ENCODE measurements at regions not wholly inside any gene's neighbourhood (a gene's known extent, or its start where the extent isn't known, plus 50 kb on each side); places are given as distances from the start of the nearest gene placed in this dataset.

DNA sequence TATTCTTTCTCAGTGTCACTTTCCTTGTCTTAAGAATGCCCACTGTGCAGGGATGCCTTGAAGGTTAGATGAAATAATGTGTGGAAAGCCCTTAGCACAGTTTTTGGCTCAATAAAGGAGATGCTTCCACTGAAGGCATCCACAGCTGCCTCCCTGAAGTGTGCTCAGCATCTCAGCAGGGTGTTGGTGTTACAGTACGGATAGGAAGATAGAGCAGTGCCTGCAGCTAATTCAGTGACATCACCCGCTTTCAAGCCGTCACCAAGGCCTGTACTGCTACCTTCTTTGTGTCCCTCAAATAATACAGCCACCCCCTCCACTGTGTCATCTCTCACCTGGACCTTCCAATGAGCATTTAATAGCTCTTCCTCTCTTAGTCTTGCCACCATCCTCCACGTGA lies 59.0 kb downstream of the NDUFS5 start:
- no peak for DNase-seq (ENCODE audit: low spot score)

DNA sequence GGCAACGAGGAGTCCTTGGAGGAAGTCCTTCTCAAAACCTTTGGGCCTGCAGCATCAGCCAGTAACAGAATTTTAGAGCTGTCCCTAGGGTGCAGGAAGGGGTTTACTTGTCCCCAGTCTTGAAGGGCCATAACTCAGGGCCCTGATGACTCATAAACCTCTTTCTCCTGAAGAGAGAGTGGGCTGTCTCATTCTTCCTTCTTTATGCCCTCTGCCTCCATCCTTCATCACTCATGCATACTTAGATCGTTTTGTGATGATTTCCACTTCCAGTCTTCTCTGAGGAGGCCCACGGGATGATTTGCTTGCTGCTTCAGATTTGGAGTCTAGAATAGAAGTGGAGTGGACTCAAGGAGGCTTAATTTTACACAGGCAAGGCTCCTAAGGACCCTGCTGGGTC lies 60.2 kb downstream of the NDUFS5 start:
- DNase-seq (ENCODE audit: low spot score): no peak

DNA sequence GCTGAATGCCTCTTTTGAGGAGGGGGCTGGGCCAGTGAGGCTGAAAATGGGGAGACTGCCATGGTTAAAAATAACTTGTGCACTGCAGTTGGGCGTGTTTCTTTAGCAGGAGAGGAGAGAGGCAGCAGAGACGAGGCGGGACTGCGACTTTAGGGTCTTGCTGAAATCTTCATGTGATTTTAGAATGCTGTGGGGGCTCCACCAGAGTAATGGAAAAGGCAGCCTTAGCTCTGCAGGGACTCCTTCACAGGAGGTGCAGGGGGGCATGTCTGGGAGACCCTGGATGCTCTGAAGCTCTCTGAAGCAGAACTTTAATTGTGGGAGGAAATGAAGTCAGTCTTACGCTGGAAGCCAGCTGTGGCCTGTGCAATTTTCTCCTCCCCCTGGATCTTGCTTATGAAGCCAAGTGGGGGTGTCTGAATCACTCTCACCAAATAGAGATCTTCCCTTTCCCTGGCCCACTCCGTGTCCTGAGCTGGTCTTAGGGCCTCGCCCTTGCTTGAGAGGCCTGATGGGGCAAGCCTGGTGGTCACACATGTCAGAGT lies 60.8 kb downstream of the NDUFS5 start:
- no peak for DNase-seq (ENCODE audit: low spot score)

DNA sequence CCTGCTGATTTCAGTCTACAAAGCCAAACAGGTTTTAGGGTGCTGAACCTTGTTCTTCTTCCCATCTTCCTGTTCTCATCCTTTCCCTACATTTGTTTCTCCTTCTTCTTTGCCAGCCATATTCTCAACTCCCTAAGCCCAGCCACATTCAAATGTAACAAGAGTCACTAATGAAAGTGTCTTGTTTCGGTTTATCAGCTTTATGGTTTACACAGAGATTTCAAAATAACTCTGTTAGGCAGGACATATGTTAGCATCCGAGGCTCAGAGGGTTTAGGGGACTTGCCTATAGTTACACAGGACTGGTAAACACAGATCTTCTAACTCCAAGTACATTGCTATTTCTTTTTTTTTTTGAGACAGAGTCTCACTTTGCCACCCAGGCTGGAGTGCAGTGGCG lies 61.3 kb downstream of the NDUFS5 start:
- DNase-seq (ENCODE audit: low spot score): no peak

DNA sequence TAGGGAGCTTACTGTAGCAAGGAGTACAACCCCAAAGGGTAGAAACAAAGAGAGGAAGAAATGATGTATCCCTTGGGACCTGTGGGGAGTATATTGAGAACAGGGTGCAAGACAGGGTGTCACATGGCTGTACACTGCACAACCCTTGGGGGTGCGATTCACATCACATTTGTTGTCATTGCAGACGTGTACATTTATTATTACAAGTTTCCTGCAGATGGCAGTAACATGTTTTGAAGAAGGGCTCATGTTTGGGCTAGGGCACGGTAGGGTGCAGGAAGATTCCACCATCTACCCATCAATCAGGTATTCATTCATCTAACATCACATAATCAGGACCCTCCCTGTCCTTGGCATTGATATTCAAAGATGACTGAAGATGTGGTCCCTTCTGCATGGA lies 62.5 kb downstream of the NDUFS5 start:
- DNase-seq (ENCODE audit: low spot score): no peak

DNA sequence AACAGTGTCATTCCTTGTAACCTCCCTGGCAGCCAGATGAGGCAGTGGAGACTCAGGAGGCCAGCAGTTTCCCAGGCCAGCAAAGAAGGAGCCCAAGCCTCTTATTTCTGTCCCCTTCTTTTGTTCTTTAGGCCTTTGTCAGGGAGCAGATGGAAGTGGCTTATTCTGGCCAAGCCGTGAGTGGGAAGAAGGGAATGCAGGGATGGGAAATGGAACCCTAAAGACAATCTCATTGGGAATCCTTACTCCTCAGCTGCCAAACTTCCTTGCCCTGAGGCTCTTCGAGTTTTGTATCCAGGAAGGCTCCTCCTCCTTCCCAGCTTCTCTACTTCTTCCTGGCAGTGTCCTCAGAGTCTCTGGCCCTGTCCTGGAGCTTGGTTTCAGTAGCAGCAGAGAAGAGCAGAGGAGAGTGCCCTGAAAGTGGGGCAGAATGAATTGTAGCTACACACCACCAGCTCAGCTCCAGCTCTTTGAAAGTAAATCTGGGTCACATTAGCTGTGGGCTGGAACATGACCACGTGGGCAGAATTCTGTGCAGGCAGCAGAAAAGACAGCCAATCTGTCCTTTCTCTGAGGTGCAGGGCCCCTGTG lies 63.9 kb downstream of the NDUFS5 start:
- no peak for DNase-seq (ENCODE audit: low spot score)

DNA sequence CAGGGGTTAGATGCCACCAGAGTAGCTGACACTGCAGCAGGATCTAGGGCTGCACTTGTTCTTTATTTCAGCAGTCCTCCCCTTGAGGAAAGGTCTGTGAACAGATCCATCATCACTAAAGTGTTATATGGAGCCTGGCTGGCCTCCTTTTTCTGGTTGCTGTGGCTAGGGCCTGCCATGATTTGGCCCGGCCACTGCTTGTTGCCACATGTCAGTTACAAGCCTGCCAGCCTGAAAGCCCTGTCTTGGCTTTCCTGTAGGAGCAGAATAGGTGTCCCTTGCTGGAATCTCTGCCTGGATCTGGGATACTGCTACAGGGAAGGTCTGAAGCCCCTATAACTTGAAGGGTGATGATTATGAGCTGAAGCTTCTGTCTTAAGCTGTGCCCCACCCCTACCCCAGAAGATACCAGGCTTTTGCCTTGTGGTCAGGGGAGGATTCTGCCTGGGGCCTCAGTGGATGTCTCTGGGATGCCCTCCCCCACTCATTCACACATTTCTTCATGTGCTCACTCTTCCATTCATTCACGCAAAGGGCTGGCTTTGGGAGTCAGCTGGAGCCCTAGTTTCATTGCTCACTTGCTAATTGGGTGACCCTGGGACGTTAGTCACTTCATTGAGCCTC lies 64.7 kb downstream of the NDUFS5 start:
- DNase-seq (ENCODE audit: low spot score): no peak

DNA sequence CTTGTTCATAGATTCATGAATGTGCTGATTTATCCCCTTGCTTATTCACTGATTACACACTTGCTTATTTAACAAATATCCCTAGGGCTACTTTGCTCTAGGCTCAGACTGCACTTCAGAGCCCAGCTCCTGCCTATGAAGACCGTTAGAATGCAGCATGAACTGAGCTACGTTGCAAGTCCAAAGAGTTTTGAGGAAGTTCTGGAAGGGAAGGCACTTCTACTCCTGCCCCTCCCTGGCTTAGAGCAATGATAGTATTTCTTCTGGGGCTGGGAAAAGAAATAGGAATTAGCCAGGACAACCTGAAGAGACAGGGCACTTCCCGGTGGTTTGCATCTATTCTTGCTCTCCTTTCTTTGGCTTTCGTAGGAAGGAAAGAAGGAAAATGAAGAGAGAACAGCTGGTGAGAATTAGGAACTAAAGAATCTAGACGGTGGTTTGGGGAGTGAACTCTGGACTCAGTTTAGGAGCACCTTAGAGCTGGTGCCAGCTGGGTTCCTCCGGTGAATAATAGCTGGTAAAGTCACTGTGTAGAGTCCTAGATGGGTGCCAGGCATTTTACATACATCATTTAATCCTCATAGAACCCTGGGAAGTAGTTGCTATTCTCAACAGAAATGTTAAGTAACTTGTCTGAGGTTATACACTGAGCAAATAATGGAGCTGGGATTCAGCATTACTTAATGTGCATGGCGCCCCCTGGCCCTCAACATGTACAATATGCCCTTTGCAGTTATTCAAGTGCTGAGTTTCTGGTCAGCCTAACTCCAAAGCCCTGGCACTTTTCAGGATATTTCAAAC lies 65.9 kb downstream of the NDUFS5 start:
- DNase-seq (ENCODE audit: low spot score): no peak

DNA sequence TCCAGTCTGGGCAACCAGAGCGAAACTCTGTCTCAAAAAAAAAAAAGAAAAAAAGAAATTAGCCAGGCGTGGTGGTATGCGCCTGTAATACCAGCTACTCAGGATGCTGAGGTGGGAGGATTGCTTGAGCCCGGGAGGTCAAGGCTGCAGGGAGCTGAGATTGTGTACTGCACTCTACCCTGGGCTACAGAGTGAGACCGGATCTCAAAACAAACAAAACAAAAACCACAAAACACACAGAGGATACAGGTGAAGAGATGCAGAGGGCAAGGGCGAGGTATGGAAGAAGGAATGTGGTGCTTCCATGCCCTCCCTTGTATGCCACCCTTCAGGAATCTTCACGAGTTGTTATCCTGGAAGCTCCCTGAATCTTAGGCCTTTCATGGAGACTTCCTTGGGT lies 68.5 kb downstream of the NDUFS5 start:
- no peak for DNase-seq (ENCODE audit: low spot score)

DNA sequence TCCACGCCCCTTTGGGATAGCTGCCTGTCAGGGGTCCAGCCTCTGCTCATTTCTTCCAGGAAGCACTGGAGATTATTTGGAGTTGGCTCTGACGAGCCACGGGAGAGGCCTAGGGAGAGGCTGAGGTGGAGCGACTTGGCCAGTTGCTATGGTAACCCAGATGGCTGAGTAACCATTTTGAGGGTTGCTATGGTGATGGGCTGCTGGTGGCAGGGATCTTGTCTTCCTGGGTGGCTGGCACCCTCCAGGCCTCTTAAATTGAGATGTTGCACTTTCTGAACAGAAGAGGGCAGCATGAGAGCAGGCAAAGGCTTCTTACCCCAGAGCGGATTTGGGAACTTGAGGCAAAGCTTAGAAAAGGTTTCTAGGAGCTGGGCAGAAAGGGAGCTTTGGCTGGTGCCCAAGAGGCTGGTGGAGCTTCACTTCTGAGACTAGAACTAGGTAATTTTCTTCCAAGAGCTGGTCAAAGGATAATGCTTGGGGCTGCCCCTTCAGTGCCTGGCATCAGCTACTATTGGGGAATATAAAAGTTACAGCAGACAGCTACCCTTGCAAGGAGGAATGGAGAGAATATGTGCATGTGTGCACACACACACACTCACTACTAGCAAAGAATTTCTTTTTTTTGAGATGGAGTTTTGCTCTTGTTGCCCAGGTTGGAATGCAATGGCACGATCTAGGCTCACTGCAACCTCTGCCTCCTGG lies 72.5 kb downstream of the NDUFS5 start:
- DNase-seq (ENCODE audit: low spot score): peak; percentile 83

DNA sequence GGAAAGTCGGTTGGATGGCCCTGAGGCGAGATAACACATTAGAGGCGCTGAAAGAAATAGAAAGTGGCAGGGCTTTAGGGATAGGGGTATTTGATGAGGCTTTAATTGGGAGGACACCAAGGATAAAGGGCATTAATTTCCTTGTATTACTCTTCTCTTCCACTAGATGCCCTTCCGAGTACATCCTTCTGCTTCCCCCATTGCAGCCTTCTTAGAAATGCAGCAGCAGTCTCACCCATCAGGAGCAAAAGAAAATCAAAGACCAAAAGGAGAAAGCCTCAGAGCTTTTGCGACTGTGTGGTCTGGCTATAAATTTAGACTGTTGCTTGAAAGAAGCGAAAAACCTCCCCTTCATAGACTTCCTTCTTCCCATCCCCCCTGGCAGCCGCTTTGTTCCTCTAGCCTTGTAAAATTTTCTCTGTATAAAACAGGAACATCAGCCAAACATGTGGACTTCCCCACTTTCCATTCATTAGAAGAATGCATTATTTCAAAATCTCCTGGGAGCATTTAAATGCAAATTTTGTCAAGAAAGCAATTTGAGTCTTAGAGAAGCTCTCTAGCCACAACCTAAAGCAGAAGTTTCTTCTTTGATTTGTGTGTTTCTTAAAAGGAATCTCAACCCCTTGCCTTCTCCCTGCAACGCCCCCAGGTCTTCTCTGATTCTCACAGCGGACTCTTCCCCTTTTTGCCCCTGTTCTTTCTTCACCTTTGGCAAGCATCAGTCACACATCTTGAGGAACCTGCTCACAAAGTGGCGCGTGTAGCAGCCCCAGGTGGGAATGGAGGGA lies 76.6 kb downstream of the NDUFS5 start:
- DNase-seq (ENCODE audit: low spot score): peak; percentile 71

DNA sequence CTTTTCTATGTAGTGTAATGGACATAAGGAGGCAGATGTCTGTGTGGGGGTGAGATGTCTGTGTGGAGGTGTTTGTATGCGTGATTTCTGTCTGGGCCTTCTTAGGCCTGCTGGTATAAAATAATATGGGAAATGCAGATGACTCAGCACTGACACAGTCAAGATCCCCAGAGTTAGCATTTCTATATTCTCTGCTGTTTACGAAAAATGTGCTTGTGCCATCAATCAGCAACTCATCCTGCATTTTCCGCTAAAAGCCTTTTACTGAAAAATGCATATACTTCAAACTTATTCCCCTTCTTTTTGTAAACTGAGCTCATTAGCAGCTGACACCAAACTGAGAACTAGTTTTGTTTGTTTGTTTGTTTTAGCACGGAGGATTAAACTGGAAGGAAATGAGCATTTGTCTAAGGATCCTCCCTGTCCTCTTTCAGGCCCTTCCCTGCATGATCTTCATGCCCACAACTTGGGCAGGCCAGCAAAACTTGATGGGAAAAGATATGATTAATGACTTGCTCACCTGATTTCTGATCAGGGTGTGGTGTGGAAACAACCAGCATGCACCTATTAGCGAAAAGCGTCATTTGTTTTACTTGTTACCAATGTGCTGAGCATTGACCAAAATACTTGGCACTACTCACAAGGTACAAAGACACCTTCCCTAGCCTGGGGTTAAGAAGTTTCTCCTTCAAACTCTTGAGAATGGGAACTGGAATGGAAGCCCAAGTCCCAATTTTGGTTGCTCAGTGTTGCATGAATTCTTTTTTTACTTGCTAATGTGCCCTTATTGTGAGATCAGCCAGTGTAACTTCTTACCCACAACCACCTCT lies 77.4 kb downstream of the NDUFS5 start:
- DNase-seq (ENCODE audit: low spot score): no peak

DNA sequence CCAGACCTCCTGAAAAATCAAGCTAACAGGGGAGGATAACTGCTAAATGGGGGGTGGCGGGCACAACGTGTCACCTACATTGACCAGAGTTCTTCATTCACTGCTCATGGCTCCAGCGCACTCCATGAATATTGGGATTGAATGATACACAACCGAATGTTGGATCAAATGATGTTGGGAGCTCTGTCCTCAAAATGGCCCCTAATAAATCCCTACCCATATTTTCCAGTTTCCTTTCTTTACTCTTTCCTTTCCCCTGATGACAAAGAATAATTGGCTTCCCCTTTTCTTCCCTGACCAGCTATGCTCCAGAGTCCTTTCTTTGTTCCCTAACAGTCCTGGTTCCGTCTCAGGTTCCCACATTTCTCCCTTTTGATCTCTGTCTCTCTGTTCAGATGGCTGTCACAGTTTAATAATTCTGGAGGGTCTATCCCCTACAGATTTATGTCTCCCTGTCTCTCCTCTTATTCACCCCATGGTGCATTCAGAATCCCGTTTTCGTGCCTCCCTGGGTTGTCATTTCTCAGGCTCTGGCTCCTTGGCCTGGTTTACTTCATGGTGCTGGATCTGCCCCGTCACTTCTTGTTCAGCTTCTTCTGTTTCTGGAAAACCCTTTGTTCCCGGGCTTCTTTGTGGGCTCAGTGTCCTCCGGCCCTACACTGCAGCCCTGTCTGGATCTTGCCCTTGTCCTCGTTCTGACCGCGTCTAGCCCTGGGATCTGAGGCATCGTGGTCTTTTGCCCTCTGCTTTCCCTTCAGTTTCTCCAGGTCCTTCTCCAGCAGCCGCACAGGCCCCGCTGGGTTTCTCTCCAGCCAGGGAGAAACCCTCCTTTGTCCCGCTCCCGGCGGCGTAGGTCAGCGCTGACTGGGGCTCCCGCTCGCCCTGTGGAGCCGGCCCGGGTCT lies 78.3 kb downstream of the NDUFS5 start:
- no peak for DNase-seq (ENCODE audit: low spot score)

DNA sequence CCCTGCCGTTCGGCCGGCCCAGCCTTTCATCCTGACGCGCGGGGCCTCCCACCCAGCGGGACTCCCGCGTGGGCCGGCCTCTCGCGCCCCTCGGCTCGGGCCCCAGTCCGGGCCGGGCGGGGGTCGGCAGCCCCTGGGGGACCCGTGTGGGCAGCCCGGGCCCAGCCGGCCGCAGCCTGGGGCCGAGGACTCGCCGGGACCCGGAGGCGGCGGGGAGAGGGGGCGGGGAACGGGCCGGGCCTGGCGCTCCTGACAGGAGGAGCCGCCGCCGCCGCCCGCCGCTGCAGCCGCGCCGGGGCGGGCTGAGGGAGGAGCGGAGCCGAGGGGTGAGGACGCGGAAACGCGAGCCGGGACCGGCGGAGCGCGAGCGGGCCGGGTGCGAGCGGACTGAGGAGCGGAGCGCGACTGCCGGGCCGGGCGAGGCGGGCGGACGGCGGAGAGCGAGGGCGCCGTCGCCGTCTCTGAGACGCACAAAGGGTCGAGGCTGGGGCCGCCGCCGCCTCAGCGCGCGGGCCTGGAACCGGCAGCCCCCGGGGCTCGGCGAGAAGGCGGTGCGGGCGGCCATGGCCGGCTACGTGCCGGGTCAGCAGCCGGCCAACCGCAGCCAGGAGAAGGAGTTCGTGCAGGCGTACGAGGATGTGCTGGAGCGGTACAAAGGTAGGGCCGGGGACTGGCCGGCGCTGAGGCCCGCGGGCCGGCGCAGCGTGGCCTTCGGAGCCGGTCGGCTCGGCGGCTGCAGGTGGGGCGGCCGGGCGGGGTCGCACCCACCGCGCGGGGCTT lies 79.1 kb downstream of the NDUFS5 start:
- peak; percentile 75 for DNase-seq (ENCODE audit: low spot score)

DNA sequence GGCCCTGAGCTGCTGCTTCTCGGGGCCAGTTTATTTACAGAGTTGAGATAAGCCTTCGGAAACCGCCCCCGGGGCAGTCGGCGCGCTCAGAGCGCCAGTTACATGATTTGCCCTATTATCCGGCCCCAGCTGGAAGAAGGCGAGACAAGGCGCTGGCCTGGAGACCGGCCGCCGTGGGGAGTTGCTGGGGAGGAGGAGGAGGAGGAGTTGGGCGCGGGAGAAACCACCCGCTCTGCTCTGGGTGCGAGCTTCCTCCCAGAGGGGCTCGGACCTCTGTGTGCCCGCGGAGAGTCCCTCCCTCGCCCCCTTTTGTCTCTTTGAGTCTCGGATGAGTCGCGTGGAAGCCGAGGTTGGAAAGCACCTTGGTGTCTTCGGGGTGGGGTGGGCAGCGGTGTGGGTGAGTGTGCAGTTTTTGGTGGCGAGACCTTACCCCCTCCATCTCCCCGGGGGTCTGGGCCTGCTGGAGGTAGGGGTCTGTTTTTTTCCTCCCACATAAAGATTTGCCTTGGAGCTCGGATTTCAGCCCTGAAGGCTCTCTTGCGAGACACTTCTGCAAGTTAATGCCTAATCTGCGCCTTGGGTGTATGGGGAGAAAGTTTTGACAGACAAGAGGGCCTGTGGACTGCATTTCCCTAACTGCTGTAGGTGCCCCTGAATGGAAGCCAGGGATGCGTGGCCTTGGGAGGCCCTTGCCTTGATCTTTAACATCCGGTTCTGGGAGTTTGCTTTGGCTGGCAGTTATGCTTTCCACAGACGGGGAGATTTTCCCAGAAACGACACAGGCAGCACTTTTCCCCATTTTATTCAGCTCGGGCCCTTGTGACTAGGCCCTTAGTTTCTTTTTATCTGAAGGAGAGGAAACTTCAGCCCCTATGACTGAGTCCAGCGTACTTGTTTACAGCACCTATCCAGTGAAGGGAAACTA lies 80.0 kb downstream of the NDUFS5 start:
- peak; percentile 21 for DNase-seq (ENCODE audit: low spot score)

DNA sequence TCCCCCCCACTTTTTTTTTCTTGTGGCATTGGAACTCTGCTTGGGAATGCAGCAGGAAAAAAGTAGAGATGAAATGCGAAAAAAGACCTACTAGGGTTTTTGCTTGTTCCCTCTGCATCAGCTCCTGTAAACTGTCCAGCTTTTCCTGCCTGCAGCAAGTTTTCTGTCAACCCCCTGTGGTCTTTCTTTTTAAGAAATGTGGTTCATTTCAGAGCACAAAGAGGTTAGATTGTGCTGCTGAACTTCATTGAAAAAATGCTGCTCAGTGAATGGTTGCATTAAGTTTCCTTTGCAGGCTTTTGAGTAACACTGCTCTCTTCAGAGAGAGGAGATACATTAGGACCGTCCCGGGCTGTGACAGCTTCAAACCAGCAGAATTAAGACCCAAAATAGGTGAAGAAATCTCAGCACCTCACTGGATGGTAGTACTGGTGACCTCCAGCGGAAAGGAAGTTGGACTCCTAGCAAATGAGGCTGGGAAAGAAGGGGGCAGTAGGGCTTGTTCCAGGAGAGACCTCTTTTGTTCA lies 80.7 kb downstream of the NDUFS5 start:
- DNase-seq (ENCODE audit: low spot score): no peak
